MM.1S (cell line): ENCODE measurements at regions not wholly inside any gene's neighbourhood (a gene's known extent, or its start where the extent isn't known, plus 50 kb on each side); places are given as distances from the start of the nearest gene placed in this dataset.
"Not testable (repeated sequence)": the region's sequence is repeated elsewhere in the genome, so short reads cannot be mapped to it uniquely, and the experiment has no call there.

Source experiments
- EZH2 ChIP-seq: fragments of 300-600 bp; sonication (generic); optimal IDR thresholded peaks from 2 replicates; pipeline ENCODE3; 2017; ENCODE audit warnings: low read depth, mild to moderate bottlenecking, antibody characterized with exemption, low read length, mixed read lengths
- EZH2phosphoT487 ChIP-seq: fragments of 300-600 bp; sonication (generic); IDR thresholded peaks from 2 replicates; pipeline ENCODE4 v1.6.1; 2018; ENCODE audit warnings: antibody characterized with exemption, low read length
- TF ChIP-seq, protein P1 (sequence below): fragments of 300-600 bp; sonication (generic); IDR thresholded peaks from 2 replicates; pipeline ENCODE4 v1.5.1; 2016; ENCODE audit warnings: antibody characterized with exemption, low read length, mixed read lengths

DNA sequence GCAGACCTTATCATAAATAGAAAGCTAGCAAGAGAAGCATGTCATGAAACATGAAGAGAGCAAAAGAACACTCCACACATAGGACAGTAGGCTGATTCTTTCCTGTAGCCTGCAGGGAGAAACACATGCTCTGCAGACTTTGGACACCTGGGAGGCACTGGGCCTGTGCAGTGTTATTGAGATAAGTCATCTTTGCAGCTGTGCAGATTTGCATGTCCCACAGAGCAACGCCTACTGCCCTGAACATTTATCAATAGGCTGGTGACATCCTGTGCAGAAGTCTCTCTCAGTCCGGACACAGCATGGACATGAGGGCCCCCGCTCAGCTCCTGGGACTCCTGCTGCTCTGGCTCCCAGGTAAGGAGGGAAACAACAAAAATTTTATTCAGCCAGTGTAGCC, 1277.1 kb downstream of the RPIA start:
- TF ChIP-seq, protein P1, sequence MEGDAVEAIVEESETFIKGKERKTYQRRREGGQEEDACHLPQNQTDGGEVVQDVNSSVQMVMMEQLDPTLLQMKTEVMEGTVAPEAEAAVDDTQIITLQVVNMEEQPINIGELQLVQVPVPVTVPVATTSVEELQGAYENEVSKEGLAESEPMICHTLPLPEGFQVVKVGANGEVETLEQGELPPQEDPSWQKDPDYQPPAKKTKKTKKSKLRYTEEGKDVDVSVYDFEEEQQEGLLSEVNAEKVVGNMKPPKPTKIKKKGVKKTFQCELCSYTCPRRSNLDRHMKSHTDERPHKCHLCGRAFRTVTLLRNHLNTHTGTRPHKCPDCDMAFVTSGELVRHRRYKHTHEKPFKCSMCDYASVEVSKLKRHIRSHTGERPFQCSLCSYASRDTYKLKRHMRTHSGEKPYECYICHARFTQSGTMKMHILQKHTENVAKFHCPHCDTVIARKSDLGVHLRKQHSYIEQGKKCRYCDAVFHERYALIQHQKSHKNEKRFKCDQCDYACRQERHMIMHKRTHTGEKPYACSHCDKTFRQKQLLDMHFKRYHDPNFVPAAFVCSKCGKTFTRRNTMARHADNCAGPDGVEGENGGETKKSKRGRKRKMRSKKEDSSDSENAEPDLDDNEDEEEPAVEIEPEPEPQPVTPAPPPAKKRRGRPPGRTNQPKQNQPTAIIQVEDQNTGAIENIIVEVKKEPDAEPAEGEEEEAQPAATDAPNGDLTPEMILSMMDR = not testable (repeated sequence)
- not testable (repeated sequence) for TF ChIP-seq EZH2phosphoT487, EZH2
